ENCODE measurements at regions not wholly inside any gene's neighbourhood (a gene's known extent, or its start where the extent isn't known, plus 50 kb on each side); places are given as distances from the start of the nearest gene placed in this dataset.

GRCh38 chr18:6666012-6666685 is 63.4 kb upstream of the ARHGAP28 start:
- TF ChIP-seq CTCF (IDR thresholded peaks at IDR 0.05) (no peak), POLR2A (IDR thresholded peaks at IDR 0.05) (no peak)
